ENCODE measurements at regions not wholly inside any gene's neighbourhood (a gene's known extent, or its start where the extent isn't known, plus 50 kb on each side); places are given as distances from the start of the nearest gene placed in this dataset.

DNA sequence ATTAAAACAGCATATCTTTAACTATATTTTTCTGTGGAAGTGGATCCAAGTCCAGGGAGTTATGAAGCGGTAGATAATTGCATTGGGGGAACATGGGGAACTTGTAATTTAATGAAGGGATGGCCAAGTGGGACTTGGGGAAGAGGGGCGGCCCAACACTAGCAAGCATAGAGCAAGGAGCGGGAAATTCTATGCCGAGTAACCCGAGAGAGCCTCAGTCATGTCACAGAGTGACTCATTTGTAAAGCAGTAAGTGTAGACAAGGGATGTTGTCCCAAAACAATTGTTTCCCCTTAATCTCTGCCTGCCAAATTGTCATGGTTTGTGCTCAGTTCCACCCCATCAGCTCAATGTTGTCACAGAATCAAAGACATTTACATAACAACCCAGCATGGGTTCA is 620.1 kb downstream of the AJAP1 start:
- Histone ChIP-seq H3K4me3 (no peak overlapping the region), H3K9me3 (no peaks in the 10 kb centered on the region), H3K27me3 (no peaks in the 10 kb centered on the region), H3K4me1 (no peaks in the 10 kb centered on the region), H3K27ac (no peak overlapping the region), H3K36me3 (ENCODE audit: low read depth, missing control alignments) (no peaks in the 10 kb centered on the region)
- TF ChIP-seq POLR2A (IDR thresholded peaks at IDR 0.05) (no peak), CTCF (IDR thresholded peaks at IDR 0.05) (no peak)
- intact Hi-C loops (cut with DNase I; ENCODE audit: low total_unique reads) = no loop called here
- no peak for DNase-seq
- WGBS, 2 donors = 72 to 93% methylated on average over 5 of the region's 5 CpGs

DNA sequence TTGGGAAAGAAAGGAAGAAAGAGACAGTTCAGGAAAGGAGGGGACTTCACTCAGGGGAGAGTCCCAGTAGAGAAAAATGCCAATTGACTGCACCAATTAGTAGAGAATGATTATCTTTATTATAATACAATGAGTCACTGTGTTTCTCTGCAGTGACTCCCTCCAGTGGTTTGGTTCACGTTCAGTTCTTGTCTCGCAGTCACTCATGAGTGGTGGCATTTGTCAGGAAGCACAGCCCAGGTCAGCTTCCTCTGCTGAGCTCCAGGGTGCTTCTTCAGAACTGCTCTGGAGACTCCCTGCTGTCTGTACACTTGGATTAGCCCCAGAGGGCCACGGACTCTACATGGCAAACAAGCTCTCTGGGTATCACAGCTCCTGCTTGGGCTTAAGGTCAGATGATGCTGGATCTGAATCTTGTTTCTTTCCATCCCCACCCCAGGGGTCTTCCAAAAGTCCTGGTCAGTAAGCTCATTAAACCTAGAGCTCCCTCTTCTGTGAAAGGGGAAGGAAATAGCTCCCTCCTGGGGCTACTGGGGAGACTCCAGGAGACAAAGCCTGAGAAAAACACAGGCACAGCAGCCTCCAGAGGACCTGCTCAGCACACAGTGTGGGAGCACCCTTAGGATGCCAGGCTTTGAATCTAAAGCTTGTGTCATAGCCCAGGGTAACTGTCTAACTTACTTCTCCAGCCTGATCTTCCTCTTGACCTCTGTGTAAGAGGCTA is 619.0 kb downstream of the AJAP1 start:
- H3K4me3 ChIP-seq = no peak overlapping the region
- 38 to 55% methylated on average over 3 of the region's 3 CpGs for WGBS, 2 donors
- H3K9me3 ChIP-seq = no peaks in the 10 kb centered on the region
- TF ChIP-seq POLR2A (IDR thresholded peaks at IDR 0.05) (no peak), CTCF (IDR thresholded peaks at IDR 0.05) (no peak)
- H3K27me3 ChIP-seq = no peaks in the 10 kb centered on the region
- no peak overlapping the region for H3K27ac ChIP-seq
- no peaks in the 10 kb centered on the region for H3K4me1 ChIP-seq
- no peaks in the 10 kb centered on the region for H3K36me3 ChIP-seq (ENCODE audit: low read depth, missing control alignments)
- intact Hi-C loops (cut with DNase I; ENCODE audit: low total_unique reads) = no loop called here
- DNase-seq = peak; percentile 32

GRCh38 chr1:5272325-5272724 is 617.9 kb downstream of the AJAP1 start:
- WGBS, 2 donors = 61 to 72% methylated on average over 7 of the region's 7 CpGs
- Histone ChIP-seq H3K4me1 (no peaks in the 10 kb centered on the region), H3K9me3 (no peaks in the 10 kb centered on the region), H3K4me3 (no peak overlapping the region), H3K27me3 (no peaks in the 10 kb centered on the region), H3K36me3 (ENCODE audit: low read depth, missing control alignments) (no peaks in the 10 kb centered on the region), H3K27ac (no peak overlapping the region)
- DNase-seq = no peak
- intact Hi-C loops (cut with DNase I; ENCODE audit: low total_unique reads) = no loop called here
- TF ChIP-seq POLR2A (IDR thresholded peaks at IDR 0.05) (no peak), CTCF (IDR thresholded peaks at IDR 0.05) (no peak)

DNA sequence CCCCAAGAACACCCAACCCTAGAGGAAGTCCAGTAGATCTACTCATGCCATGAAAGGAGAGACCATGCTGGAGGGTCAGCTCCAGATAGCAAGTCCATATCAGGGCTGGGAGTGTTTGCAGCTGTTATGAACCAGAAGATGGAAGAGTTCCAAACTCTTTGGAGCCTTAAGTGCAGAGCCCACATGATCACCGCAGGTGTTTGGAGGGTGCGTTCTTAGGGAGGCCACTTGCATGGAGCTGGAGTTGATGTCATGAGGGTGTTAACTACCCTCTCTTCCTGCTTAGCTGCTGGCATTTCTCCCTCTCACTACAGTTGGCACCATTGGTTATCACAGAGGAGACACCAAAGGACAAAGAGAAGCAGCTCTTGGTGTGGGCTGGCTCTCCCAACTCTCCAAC is 616.9 kb downstream of the AJAP1 start:
- no peak for DNase-seq
- no peaks in the 10 kb centered on the region for H3K4me1 ChIP-seq
- TF ChIP-seq POLR2A (IDR thresholded peaks at IDR 0.05) (no peak), CTCF (IDR thresholded peaks at IDR 0.05) (no peak)
- no peak overlapping the region for H3K4me3 ChIP-seq
- WGBS, 2 donors = 63 to 75% methylated on average over 2 of the region's 2 CpGs
- H3K36me3 ChIP-seq (ENCODE audit: low read depth, missing control alignments) = no peaks in the 10 kb centered on the region
- intact Hi-C loops (cut with DNase I; ENCODE audit: low total_unique reads) = no loop called here
- no peak overlapping the region for H3K27ac ChIP-seq
- no peaks in the 10 kb centered on the region for H3K9me3 ChIP-seq
- H3K27me3 ChIP-seq = no peaks in the 10 kb centered on the region

- Histone ChIP-seq H3K9me3 (no peaks in the 10 kb centered on the region), H3K27ac (no peak overlapping the region), H3K36me3 (ENCODE audit: low read depth, missing control alignments) (no peaks in the 10 kb centered on the region), H3K4me1 (no peaks in the 10 kb centered on the region), H3K4me3 (no peak overlapping the region), H3K27me3 (no peaks in the 10 kb centered on the region)
- no peak for DNase-seq
- intact Hi-C loops (cut with DNase I; ENCODE audit: low total_unique reads) = no loop called here
- TF ChIP-seq CTCF (IDR thresholded peaks at IDR 0.05) = no peak
- no peak for TF ChIP-seq POLR2A (IDR thresholded peaks at IDR 0.05)
- 94 to 95% methylated on average over 3 of the region's 3 CpGs for whole genome bisulfite sequencing, 2 donors
These were observed 615.5 kb downstream of the AJAP1 start for GRCh38 chr1:5269901-5270300.
